ENCODE measurements at regions not wholly inside any gene's neighbourhood (a gene's known extent, or its start where the extent isn't known, plus 50 kb on each side); places are given as distances from the start of the nearest gene placed in this dataset.

DNA sequence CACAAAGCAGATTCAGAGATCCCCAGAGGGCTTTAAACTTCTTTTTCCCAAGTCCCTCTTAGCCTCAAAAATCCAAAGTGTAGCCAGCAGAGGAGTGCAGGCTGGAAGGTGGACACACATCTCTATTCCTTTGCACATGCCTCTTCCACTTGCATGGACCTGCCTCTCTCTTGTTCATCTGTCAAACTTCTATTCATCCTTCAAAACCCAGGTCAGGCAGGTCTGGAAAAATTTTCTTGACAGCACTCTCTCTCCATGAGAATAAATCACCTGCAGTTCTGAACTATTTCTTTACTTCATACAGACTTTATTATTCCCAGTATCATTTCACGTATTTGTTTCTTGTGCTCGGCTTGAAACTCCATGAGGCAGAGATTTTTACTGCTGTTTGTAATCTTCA is 127.5 kb downstream of the SS18 start:
- H3K36me3 ChIP-seq: no peaks in the 10 kb centered on the region
- in situ Hi-C loops (cut with MboI; ENCODE audit: low pct_ligation_motif_present in 1 of 4, low pct_unique_long_range_greater_than_20kb in 1 of 4, low sequenced_read_pairs in 3 of 4) (no loop called here), intact Hi-C loops (cut with DNase I; ENCODE audit: low total_unique reads) (no loop called here)
- H3K27me3 ChIP-seq: no peaks in the 10 kb centered on the region
- H3K27ac ChIP-seq: no peak overlapping the region
- no peak for DNase-seq
- no peaks in the 10 kb centered on the region for H3K9me3 ChIP-seq
- no peak overlapping the region for H3K4me3 ChIP-seq
- H3K4me1 ChIP-seq: no peaks in the 10 kb centered on the region
- 75 to 83% methylated on average over 2 of the region's 2 CpGs for WGBS, 2 donors (ENCODE audit: low coverage in 1 of 2)
- no peak for TF ChIP-seq POLR2A (IDR thresholded peaks at IDR 0.05)
- no peak for TF ChIP-seq CTCF (IDR thresholded peaks at IDR 0.05)
- no peak for TF ChIP-seq POLR2AphosphoS5 (IDR thresholded peaks at IDR 0.05)
- TF ChIP-seq EP300 (IDR thresholded peaks at IDR 0.05; ENCODE audit: low read depth): no peak

- Histone ChIP-seq H3K36me3 (no peaks in the 10 kb centered on the region), H3K27ac (no peak overlapping the region), H3K9me3 (no peaks in the 10 kb centered on the region), H3K27me3 (no peaks in the 10 kb centered on the region), H3K4me1 (no peaks in the 10 kb centered on the region), H3K4me3 (no peak overlapping the region)
- intact Hi-C loops (cut with DNase I; ENCODE audit: low total_unique reads): no loop called here
- WGBS, 2 donors (ENCODE audit: low coverage in 1 of 2): 72 to 76% methylated on average over 2 to 4 of the region's 4 CpGs
- TF ChIP-seq POLR2A (IDR thresholded peaks at IDR 0.05) (no peak), CTCF (IDR thresholded peaks at IDR 0.05) (no peak), POLR2AphosphoS5 (IDR thresholded peaks at IDR 0.05) (no peak), EP300 (IDR thresholded peaks at IDR 0.05; ENCODE audit: low read depth) (no peak)
- in situ Hi-C loops (cut with MboI; ENCODE audit: low pct_ligation_motif_present in 1 of 4, low pct_unique_long_range_greater_than_20kb in 1 of 4, low sequenced_read_pairs in 3 of 4): no loop called here
- no peak for DNase-seq
Measured at GRCh38 chr18:25962176-25962575, 128.2 kb downstream of the SS18 start.

- no peak overlapping the region for H3K4me3 ChIP-seq
- H3K36me3 ChIP-seq: no peaks in the 10 kb centered on the region
- DNase-seq: no peak
- TF ChIP-seq POLR2AphosphoS5 (IDR thresholded peaks at IDR 0.05) (no peak), EP300 (IDR thresholded peaks at IDR 0.05; ENCODE audit: low read depth) (no peak), POLR2A (IDR thresholded peaks at IDR 0.05) (no peak), CTCF (IDR thresholded peaks at IDR 0.05) (no peak)
- WGBS, 2 donors (ENCODE audit: low coverage in 1 of 2): 50 to 63% methylated on average over 1 to 4 of the region's 4 CpGs
- H3K27me3 ChIP-seq: no peaks in the 10 kb centered on the region
- no peaks in the 10 kb centered on the region for H3K9me3 ChIP-seq
- intact Hi-C loops (cut with DNase I; ENCODE audit: low total_unique reads): no loop called here
- in situ Hi-C loops (cut with MboI; ENCODE audit: low pct_ligation_motif_present in 1 of 4, low pct_unique_long_range_greater_than_20kb in 1 of 4, low sequenced_read_pairs in 3 of 4): no loop called here
- H3K27ac ChIP-seq: no peak overlapping the region
- no peaks in the 10 kb centered on the region for H3K4me1 ChIP-seq
Measured at GRCh38 chr18:25957017-25957416, 133.4 kb downstream of the SS18 start.

- intact Hi-C loops (cut with DNase I; ENCODE audit: low total_unique reads) (no loop called here), in situ Hi-C loops (cut with MboI; ENCODE audit: low pct_ligation_motif_present in 1 of 4, low pct_unique_long_range_greater_than_20kb in 1 of 4, low sequenced_read_pairs in 3 of 4) (no loop called here)
- DNase-seq: no peak
- Histone ChIP-seq H3K4me1 (no peaks in the 10 kb centered on the region), H3K9me3 (no peaks in the 10 kb centered on the region), H3K36me3 (no peaks in the 10 kb centered on the region), H3K27ac (no peak overlapping the region), H3K27me3 (no peaks in the 10 kb centered on the region), H3K4me3 (no peak overlapping the region)
- 96% methylated on average over 4 of the region's 4 CpGs; no CpG with 5 or more reads in 1 of the 2 donors for WGBS, 2 donors (ENCODE audit: low coverage in 1 of 2)
- TF ChIP-seq POLR2A (IDR thresholded peaks at IDR 0.05): no peak
Measured at GRCh38 chr18:25953111-25953510, 137.3 kb downstream of the SS18 start.

DNA sequence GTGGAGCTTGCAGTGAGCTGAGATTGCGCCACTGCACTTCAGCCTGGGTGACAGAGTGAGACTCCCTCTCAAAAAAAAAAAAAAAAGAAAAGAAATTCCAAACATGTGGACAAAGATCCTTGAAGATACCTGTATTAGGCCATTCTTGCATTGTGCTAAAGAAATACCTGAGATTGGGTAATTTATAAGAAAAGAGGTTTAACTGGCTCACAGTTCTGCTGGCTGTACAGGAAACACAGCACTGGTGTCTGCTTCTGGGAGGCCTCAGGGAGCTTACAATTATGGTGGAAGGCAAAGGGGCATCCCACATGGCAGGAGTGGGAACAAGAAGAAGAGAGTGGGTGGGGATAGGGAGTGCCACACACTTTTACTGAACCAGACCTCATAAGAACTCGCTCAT is 140.1 kb downstream of the SS18 start:
- TF ChIP-seq POLR2A (IDR thresholded peaks at IDR 0.05): no peak
- TF ChIP-seq CTCF (IDR thresholded peaks at IDR 0.05): no peak
- TF ChIP-seq EP300 (IDR thresholded peaks at IDR 0.05; ENCODE audit: low read depth): no peak
- no peak for TF ChIP-seq POLR2AphosphoS5 (IDR thresholded peaks at IDR 0.05)
- Histone ChIP-seq H3K4me1 (no peaks in the 10 kb centered on the region), H3K4me3 (no peak overlapping the region), H3K36me3 (no peaks in the 10 kb centered on the region), H3K27me3 (no peaks in the 10 kb centered on the region), H3K9me3 (no peaks in the 10 kb centered on the region), H3K27ac (no peak overlapping the region)
- intact Hi-C loops (cut with DNase I; ENCODE audit: low total_unique reads) (no loop called here), in situ Hi-C loops (cut with MboI; ENCODE audit: low pct_ligation_motif_present in 1 of 4, low pct_unique_long_range_greater_than_20kb in 1 of 4, low sequenced_read_pairs in 3 of 4) (no loop called here)
- DNase-seq: no peak
- WGBS, 2 donors (ENCODE audit: low coverage in 1 of 2): 89 to 100% methylated on average over 1 to 2 of the region's 2 CpGs

Data from transverse colon (tissue), 4 donors.